Right ventricle myocardium superior (tissue), 1 donor: ENCODE measurements at regions not wholly inside any gene's neighbourhood (a gene's known extent, or its start where the extent isn't known, plus 50 kb on each side); places are given as distances from the start of the nearest gene placed in this dataset.
"Not testable (repeated sequence)": the region's sequence is repeated elsewhere in the genome, so short reads cannot be mapped to it uniquely, and the experiment has no call there.

ENCODE experiments used
- ATAC-seq: fragments of 200-7000 bp; cut with Tn5 transposase; one replicate; pipeline ENCODE4 v1.9.1; 2020; ENCODE audit warnings: mild to moderate bottlenecking; ENCODE audit not compliant: poor library complexity
- DNase-seq: peaks from one replicate; pipeline ENCODE4 v3.0.0-alpha.2; 2020
- intact Hi-C: fragments of 100-400 bp; cut with DNase I; formaldehyde crosslinking; loops from one replicate; pipeline ENCODE4 v1.11.2; 2022
- donor health status: DM: no; HTN: yes; CAD: no; lungs with severe emphysema.

- DNase-seq (no peak), ATAC-seq (no peak)
- intact Hi-C loops, result no loop called here
Measured at GRCh38 chr16:72609933-72610332, 438.0 kb upstream of the PMFBP1 start.

- no peak for DNase-seq
- intact Hi-C loops, result no loop called here
- no peak for ATAC-seq
Measured at GRCh38 chr16:72609066-72609465, 437.1 kb upstream of the PMFBP1 start.

- no peak for ATAC-seq
- no peak for DNase-seq
Measured at GRCh38 chr16:72604375-72604774, 432.4 kb upstream of the PMFBP1 start.

GRCh38 chr16:72602499-72602898, 430.5 kb upstream of the PMFBP1 start:
- no peak for DNase-seq
- no peak for ATAC-seq
- intact Hi-C loops, result no loop called here

More at GRCh38 chr16:72604375-72604774, 432.4 kb upstream of the PMFBP1 start:
- intact Hi-C loops, result no loop called here

- DNase-seq (no peak), ATAC-seq (no peak)
- intact Hi-C loops, result no loop called here
Measured at GRCh38 chr16:72598696-72599095, 426.7 kb upstream of the PMFBP1 start.

- intact Hi-C loops, result no loop called here
- no peak for ATAC-seq
Measured at GRCh38 chr16:72597938-72598337, 426.0 kb upstream of the PMFBP1 start.

GRCh38 chr16:72596373-72596772, 424.4 kb upstream of the PMFBP1 start:
- intact Hi-C loops, result no loop called here
- DNase-seq (no peak), ATAC-seq (no peak)

More at GRCh38 chr16:72597938-72598337, 426.0 kb upstream of the PMFBP1 start:
- no peak for DNase-seq

GRCh38 chr16:72590151-72590937, 418.4 kb upstream of the PMFBP1 start:
- ATAC-seq (no peak), DNase-seq (no peak)
- intact Hi-C loops, result no loop called here

GRCh38 chr16:72588551-72588950, 416.6 kb upstream of the PMFBP1 start:
- ATAC-seq, result no peak
- DNase-seq, result no peak
- intact Hi-C loops, result no loop called here

- intact Hi-C loops, ATAC-seq, DNase-seq: not testable (repeated sequence)
Measured at GRCh38 chr16:72578061-72578460, 406.1 kb upstream of the PMFBP1 start.

- intact Hi-C loops, result no loop called here
- ATAC-seq (no peak), DNase-seq (no peak)
Measured at GRCh38 chr16:72576189-72576588, 404.2 kb upstream of the PMFBP1 start.

- DNase-seq (no peak), ATAC-seq (no peak)
- intact Hi-C loops, result no loop called here
Measured at GRCh38 chr16:72569677-72570076, 397.7 kb upstream of the PMFBP1 start.

- no peak for DNase-seq
- intact Hi-C loops, result no loop called here
Measured at GRCh38 chr16:72568502-72568901, 396.5 kb upstream of the PMFBP1 start.

GRCh38 chr16:72566174-72566573, 394.2 kb upstream of the PMFBP1 start:
- no peak for DNase-seq
- intact Hi-C loops, result no loop called here
- no peak for ATAC-seq

More at GRCh38 chr16:72568502-72568901, 396.5 kb upstream of the PMFBP1 start:
- ATAC-seq, result no peak

GRCh38 chr16:72565106-72565505, 393.2 kb upstream of the PMFBP1 start:
- ATAC-seq (no peak), DNase-seq (no peak)
- intact Hi-C loops, result no loop called here

GRCh38 chr16:72560617-72561016, 388.7 kb upstream of the PMFBP1 start:
- ATAC-seq (no peak), DNase-seq (no peak)
- intact Hi-C loops, result no loop called here

- no peak for ATAC-seq
- intact Hi-C loops, result no loop called here
Measured at GRCh38 chr16:72558501-72558900, 386.5 kb upstream of the PMFBP1 start.

GRCh38 chr16:72554935-72555334, 383.0 kb upstream of the PMFBP1 start:
- intact Hi-C loops, result no loop called here
- ATAC-seq (no peak), DNase-seq (no peak)

More at GRCh38 chr16:72558501-72558900, 386.5 kb upstream of the PMFBP1 start:
- DNase-seq, result no peak

- no peak for ATAC-seq
Measured at GRCh38 chr16:72552654-72553053, 380.7 kb upstream of the PMFBP1 start.

GRCh38 chr16:72551649-72552048, 379.7 kb upstream of the PMFBP1 start:
- DNase-seq (no peak), ATAC-seq (no peak)
- intact Hi-C loops, result no loop called here

More at GRCh38 chr16:72552654-72553053, 380.7 kb upstream of the PMFBP1 start:
- intact Hi-C loops, result no loop called here
- no peak for DNase-seq

GRCh38 chr16:72549878-72550277, 377.9 kb upstream of the PMFBP1 start:
- ATAC-seq (no peak), DNase-seq (no peak)
- intact Hi-C loops, result no loop called here
